GM18502 (cell line): ENCODE measurements at regions not wholly inside any gene's neighbourhood (a gene's known extent, or its start where the extent isn't known, plus 50 kb on each side); places are given as distances from the start of the nearest gene placed in this dataset.

Source experiments
- ATAC-seq: cut with Tn5 transposase; IDR thresholded peaks from one replicate; pipeline ENCODE4 v1.9.1; 2021; ENCODE audit warnings: mild to moderate bottlenecking; ENCODE audit not compliant: unreplicated experiment, poor library complexity

DNA sequence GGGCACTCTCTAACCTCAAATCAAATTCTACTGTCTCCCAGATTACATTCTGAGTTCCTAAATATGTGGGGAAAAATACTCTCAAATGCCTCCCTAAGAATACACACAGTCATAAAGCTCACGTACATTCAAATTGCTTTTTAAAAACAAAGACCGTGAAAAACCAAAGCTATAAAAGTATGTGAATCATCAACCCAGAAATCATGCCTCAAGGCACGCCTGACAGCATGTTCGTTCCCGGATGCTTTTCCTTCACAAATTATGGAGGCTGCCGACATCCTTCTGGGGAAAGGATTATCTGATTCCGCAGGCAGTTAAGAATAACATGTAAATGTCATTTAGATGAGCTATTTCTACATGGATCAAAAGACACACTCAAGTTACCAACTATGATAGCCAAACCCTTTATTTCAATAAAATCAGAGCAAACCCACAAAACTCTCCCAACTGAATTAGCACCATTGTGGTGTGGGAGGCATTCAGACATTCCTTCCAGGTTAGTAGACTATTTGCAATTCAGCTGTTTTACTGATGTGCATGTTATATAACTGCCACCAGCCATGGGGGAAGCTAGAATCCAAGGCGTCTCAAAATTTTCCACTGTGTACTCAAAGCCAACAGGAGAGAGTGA lies 398.2 kb upstream of the TRIB2 start:
- no peak for ATAC-seq

GRCh38 chr2:12320027-12320734 lies 396.6 kb upstream of the TRIB2 start:
- ATAC-seq = no peak

DNA sequence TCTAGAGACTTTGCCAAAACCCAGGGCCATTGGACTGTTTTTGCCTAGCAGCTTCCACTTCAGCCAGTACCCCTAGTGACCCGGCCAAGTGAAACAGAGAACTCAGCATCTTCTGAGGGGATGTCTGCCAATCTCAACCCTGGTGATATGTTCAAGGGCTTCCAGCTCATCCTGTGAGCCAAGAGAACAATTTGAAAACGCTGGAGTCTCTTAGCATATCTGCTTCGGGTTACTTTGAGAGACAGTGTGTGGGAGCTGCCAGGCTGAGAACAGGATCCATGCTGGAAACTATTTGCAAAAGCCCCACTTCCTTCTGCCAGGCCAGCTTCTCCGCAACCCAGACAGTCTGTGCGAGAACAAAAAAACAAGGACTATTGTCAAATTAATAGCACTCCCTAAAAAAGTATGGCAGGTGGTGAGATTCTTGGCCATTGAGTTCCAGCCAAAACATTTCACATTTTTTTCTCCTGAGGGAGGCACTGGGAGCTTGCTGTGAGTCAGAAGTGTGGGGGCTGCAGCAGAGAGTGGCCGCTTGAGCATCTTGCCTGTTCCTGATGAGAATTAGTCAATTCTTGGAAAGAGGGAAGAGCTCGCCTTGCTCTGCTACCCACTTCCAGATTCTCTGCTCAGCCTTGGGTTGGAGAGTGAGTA lies 395.6 kb upstream of the TRIB2 start:
- ATAC-seq = no peak

DNA sequence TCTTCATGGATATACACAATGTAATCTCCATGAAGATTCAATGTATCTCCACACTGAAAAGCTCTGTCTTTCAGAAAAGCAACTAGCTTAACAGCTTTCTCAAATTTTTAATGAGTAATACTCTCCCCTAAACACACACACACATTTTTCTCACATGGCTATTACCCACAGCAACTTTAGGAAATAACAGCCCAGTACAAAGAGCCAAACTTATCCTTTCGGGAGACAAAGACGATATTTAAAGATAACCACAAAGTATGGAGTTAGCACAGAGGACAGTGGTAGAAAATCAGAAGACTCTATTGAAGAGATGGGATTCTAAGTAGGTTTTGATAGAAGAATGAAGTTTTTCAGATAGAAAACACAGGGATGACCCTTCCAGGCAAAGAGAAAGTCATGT lies 394.9 kb upstream of the TRIB2 start:
- no peak for ATAC-seq

DNA sequence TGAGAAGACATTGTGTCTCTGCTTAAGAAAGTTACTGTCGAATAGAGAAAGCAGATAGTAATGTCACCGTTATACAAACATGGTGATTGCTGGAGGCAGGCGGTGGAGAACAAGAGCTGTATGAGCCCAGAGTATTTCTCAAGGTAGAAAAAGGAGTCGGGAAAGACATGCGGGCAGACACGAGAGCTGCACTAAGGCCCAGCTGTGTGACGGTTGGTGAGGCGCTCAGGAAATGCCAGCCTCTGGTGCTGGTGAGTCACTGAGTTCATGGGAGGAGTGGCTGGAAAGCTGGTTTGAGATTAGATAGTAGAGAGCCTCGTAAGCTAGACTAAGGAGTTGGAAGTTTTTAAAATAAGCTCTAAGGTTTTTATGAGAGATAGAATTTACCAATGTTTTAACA lies 390.9 kb upstream of the TRIB2 start:
- no peak for ATAC-seq

GRCh38 chr2:12326449-12327190 lies 390.1 kb upstream of the TRIB2 start:
- no peak for ATAC-seq

GRCh38 chr2:12330916-12331315 lies 385.8 kb upstream of the TRIB2 start:
- no peak for ATAC-seq

GRCh38 chr2:12331698-12332097 lies 385.0 kb upstream of the TRIB2 start:
- no peak for ATAC-seq

DNA sequence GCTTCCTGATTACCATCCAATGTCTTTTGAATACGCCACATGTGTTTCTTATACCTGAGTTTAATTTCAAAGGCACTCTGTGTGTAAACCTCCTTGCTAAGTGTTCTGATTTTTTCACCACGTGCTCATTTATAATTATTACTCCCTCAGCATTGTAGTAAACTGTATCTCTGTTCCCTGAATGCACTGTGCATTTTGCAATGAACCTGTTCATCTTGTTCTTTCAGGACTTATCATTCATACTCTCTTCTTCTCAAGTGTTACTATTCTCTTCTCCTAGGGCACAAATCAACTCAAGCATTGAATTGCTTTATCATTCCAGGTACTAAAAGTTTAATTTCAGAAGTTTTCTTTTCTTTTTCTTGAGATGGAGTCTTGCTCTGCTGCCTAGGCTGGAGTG lies 383.4 kb upstream of the TRIB2 start:
- ATAC-seq = no peak

- no peak for ATAC-seq
Measured at GRCh38 chr2:12334412-12334966, 382.2 kb upstream of the TRIB2 start.

DNA sequence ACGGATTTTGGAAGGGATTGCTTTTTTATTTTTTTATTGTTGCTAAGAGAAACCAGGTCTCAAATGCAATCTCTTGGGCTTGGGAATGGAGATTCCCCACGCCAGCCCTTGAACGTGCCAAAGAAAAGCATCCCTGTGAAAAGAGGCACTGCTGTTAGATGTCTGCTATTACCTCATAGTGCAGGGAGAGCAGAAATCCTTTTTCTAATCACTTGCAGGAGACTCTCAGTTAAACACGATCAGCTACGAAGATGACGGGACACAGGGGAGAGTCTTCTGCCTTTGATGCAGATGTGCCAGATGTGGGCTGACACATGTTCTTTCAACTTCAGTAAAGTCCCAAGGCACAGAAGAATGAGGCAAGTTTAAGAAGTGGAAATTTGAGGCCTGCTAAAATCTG lies 381.6 kb upstream of the TRIB2 start:
- ATAC-seq = no peak

DNA sequence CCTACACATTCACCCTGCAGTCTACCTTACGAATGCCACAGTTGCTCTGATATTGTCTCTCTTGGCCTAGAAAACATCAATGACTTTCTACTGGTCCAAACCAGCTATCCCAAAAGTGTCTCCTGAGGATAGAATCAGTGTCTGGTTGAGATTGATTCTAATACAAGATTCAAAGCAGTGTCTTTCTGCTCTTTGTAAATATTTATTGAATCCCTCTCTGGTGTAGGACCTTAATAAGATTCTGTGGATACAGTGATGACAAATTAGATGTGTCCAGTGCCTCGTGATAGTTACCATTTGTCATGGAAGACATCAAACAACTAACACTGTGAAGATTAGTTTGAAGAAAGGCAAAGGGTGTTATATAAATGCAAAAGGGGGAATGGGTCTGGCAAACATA lies 380.7 kb upstream of the TRIB2 start:
- no peak for ATAC-seq

- ATAC-seq = no peak
Measured at GRCh38 chr2:12338946-12339697, 377.6 kb upstream of the TRIB2 start.

DNA sequence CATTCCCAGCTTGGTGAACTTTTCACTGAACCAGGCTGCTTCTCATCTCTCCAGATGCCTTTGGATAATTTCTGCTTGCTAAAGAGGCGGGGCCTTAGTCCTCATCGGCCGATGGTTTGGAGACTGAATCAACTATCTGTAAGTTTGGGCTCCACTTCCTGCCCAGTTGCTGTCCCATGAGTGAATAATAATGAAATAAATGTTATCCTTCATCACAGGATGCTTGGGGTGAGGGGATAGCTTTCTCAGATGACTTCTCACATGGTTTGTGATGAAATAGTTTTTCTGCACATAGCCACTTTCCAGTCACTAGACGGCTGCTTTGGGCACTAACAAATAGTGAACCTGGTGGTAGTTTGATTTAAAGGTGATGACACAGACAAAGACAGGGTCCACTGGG lies 376.6 kb upstream of the TRIB2 start:
- ATAC-seq = no peak

DNA sequence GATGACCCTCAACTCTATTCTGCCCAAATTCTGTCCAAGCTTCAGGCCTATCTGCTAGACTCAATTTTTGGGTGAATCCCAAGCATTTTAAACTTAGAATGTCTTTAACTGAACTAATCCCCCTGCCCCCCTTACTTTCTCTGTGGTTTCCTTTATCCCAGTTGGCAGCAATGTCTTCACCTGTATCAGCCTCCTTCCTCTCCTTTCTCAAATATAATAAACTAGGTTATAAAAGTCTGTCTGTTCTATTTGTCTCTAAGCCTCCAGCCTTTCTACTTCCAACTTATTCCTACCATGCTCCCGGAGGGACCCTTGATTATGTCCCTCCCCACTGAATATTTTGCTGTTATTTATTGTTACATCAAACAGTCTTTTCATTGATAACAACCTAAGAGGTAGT lies 375.5 kb upstream of the TRIB2 start:
- ATAC-seq = no peak

GRCh38 chr2:12341920-12342319 lies 374.8 kb upstream of the TRIB2 start:
- ATAC-seq = no peak

DNA sequence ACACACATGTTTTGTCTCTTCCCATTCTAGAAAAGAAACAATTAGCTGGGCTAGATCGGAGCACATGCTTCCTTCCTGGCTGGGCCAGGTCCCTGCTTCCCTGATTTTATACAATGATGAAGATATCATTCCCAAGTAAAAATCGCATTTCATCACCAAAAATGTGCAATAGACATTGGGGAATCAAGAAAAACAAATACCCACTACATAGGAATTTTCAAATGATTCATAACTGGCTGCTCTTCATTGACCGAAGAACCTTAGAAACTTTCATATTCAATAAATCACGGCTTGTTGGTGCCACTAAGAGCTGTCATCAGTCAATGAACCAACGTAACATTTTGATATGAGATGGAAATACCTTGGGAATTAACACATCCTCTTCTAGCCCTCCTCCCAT lies 373.6 kb upstream of the TRIB2 start:
- no peak for ATAC-seq

DNA sequence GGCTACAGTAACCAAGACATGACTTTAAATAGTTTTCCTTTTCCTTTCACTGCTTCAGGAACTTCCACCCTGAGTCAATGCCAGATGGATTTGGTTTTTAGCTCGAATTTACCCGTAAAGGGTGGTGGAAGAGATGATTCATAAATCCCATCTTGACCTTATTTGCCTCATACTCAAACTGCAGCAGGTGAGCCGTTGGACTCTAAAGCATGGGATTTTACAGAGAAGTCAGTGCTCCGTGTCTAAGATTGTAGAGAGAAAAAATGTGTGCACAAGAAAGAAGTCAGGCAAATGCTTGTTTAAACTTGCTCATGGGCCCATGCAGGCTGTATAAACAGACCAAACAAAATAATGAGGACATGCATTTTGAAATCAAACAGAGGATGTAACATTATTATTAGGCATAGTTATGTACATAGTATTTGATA lies 369.7 kb upstream of the TRIB2 start:
- no peak for ATAC-seq

DNA sequence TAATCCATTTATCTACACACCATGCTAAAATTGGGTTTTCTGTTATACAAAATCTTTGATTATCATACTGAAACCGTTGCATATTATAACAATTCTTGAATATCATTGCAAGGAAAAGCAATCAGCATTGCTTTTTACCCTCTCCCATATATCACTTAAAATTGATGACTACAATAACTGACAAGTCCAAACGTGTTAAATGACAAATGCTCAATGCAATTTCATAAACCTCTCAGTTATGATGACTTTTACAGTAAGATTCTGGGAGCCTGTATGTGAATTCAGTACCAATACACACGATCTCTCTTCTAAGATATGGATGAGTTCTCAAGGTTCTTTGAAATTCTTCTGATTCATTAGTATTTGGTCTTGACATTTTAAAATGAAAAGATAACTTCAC lies 368.5 kb upstream of the TRIB2 start:
- no peak for ATAC-seq

- no peak for ATAC-seq
Measured at GRCh38 chr2:12350821-12351220, 365.9 kb upstream of the TRIB2 start.
